ENCODE measurements at regions not wholly inside any gene's neighbourhood (a gene's known extent, or its start where the extent isn't known, plus 50 kb on each side); places are given as distances from the start of the nearest gene placed in this dataset.

- TF ChIP-seq CTCF (IDR thresholded peaks at IDR 0.05; ENCODE audit: low read depth, low read length): no peak
- no peaks in the 10 kb centered on the region for H3K36me3 ChIP-seq
Observed at GRCh38 chr18:78034755-78035154, 785.1 kb downstream of the GALR1 start.

GRCh38 chr18:78041218-78041617 lies 791.6 kb downstream of the GALR1 start:
- H3K9me3 ChIP-seq: no peaks in the 10 kb centered on the region
- H3K27me3 ChIP-seq: no peaks in the 10 kb centered on the region
- H3K4me3 ChIP-seq (ENCODE audit: low read depth, low read length): no peak overlapping the region
- no peaks in the 10 kb centered on the region for H3K4me1 ChIP-seq
- H3K36me3 ChIP-seq: no peaks in the 10 kb centered on the region
- TF ChIP-seq CTCF (IDR thresholded peaks at IDR 0.05; ENCODE audit: low read depth, low read length): no peak
- no peak for DNase-seq

More at GRCh38 chr18:78034755-78035154, 785.1 kb downstream of the GALR1 start:
- no peaks in the 10 kb centered on the region for H3K9me3 ChIP-seq
- no peaks in the 10 kb centered on the region for H3K27me3 ChIP-seq
- no peak for DNase-seq
- H3K4me3 ChIP-seq (ENCODE audit: low read depth, low read length): no peak overlapping the region
- no peaks in the 10 kb centered on the region for H3K4me1 ChIP-seq

- no peak for DNase-seq
- Histone ChIP-seq H3K4me1 (no peaks in the 10 kb centered on the region), H3K36me3 (no peaks in the 10 kb centered on the region), H3K9me3 (no peaks in the 10 kb centered on the region), H3K27me3 (no peaks in the 10 kb centered on the region), H3K4me3 (ENCODE audit: low read depth, low read length) (no peak overlapping the region)
- no peak for TF ChIP-seq CTCF (IDR thresholded peaks at IDR 0.05; ENCODE audit: low read depth, low read length)
Observed at GRCh38 chr18:78046631-78047030, 797.0 kb downstream of the GALR1 start.

- no peaks in the 10 kb centered on the region for H3K9me3 ChIP-seq
- no peaks in the 10 kb centered on the region for H3K36me3 ChIP-seq
- DNase-seq: no peak
- H3K4me1 ChIP-seq: no peaks in the 10 kb centered on the region
- TF ChIP-seq CTCF (IDR thresholded peaks at IDR 0.05; ENCODE audit: low read depth, low read length): no peak
- no peak overlapping the region for H3K4me3 ChIP-seq (ENCODE audit: low read depth, low read length)
- no peaks in the 10 kb centered on the region for H3K27me3 ChIP-seq
Observed at GRCh38 chr18:78049281-78049680, 799.6 kb downstream of the GALR1 start.

GRCh38 chr18:78054801-78055200 lies 805.2 kb downstream of the GALR1 start:
- no peak overlapping the region for H3K4me3 ChIP-seq (ENCODE audit: low read depth, low read length)
- DNase-seq: no peak
- no peaks in the 10 kb centered on the region for H3K27me3 ChIP-seq
- no peaks in the 10 kb centered on the region for H3K4me1 ChIP-seq
- H3K9me3 ChIP-seq: no peaks in the 10 kb centered on the region
- H3K36me3 ChIP-seq: no peaks in the 10 kb centered on the region
- no peak for TF ChIP-seq CTCF (IDR thresholded peaks at IDR 0.05; ENCODE audit: low read depth, low read length)

- no peaks in the 10 kb centered on the region for H3K9me3 ChIP-seq
- no peak for DNase-seq
- no peak overlapping the region for H3K4me3 ChIP-seq (ENCODE audit: low read depth, low read length)
Observed at GRCh38 chr18:78056011-78056410, 806.4 kb downstream of the GALR1 start.

More at GRCh38 chr18:78056011-78056410, 806.4 kb downstream of the GALR1 start:
- no peak for TF ChIP-seq CTCF (IDR thresholded peaks at IDR 0.05; ENCODE audit: low read depth, low read length)
- H3K4me1 ChIP-seq: no peaks in the 10 kb centered on the region
- H3K27me3 ChIP-seq: no peaks in the 10 kb centered on the region
- H3K36me3 ChIP-seq: no peaks in the 10 kb centered on the region

Measured in BE2C (cell line).